Suprapubic skin (tissue), 4 donors: ENCODE measurements at regions not wholly inside any gene's neighbourhood (a gene's known extent, or its start where the extent isn't known, plus 50 kb on each side); places are given as distances from the start of the nearest gene placed in this dataset.

ENCODE experiments used
- EP300 ChIP-seq: sonication (generic); formaldehyde crosslinking; IDR thresholded peaks from one replicate; pipeline ENCODE4 v1.6.1; 2017; ENCODE audit warnings: antibody characterized with exemption
- POLR2A ChIP-seq, 2 donors: fragments of 450-650 bp; IDR thresholded peaks; one replicate each; pipeline ENCODE4 v1.6.1; 2017; ENCODE audit warnings: antibody characterized with exemption in 2 of 2, mild to moderate bottlenecking in 2 of 2, moderate library complexity in 2 of 2
- POLR2AphosphoS5 ChIP-seq, 3 donors: sonication (generic); formaldehyde crosslinking; IDR thresholded peaks; one replicate each; pipeline ENCODE4 v1.6.1; 2017; ENCODE audit warnings: antibody characterized with exemption in 3 of 3
- TF ChIP-seq, protein P1 (sequence below), 2 donors: fragments of 200-600 bp in 1 of 2; fragments of 450-650 bp in 1 of 2; sonication (generic) in 1 of 2; IDR thresholded peaks; one replicate each; pipeline ENCODE4 v1.5.1; 2016 to 2019; ENCODE audit warnings: antibody characterized with exemption in 2 of 2, mild to moderate bottlenecking in 1 of 2, moderate library complexity in 1 of 2

DNA sequence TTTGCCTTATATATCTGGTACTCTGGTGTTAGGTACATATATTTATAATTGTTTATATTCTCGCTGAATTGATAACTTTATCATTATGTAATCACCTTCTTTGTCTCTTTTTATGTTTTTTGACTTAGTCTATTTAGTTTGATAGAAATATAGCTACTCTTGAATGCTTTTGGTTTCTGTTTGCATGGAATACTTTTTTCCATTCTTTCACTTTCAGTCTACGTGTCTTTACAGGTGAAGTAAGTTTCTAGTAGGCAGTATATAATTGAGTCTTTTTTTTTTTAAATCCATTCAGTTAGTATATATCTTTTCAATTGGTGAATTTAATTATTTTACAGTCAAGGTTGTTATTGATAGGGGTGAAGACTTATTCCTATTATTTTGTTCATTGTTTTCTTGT lies 131.7 kb downstream of the PSAT1 start:
- TF ChIP-seq POLR2A (IDR thresholded peaks at IDR 0.05) (no peak), EP300 (no peak), POLR2AphosphoS5 (IDR thresholded peaks at IDR 0.05) (no peak)
- TF ChIP-seq, protein P1, sequence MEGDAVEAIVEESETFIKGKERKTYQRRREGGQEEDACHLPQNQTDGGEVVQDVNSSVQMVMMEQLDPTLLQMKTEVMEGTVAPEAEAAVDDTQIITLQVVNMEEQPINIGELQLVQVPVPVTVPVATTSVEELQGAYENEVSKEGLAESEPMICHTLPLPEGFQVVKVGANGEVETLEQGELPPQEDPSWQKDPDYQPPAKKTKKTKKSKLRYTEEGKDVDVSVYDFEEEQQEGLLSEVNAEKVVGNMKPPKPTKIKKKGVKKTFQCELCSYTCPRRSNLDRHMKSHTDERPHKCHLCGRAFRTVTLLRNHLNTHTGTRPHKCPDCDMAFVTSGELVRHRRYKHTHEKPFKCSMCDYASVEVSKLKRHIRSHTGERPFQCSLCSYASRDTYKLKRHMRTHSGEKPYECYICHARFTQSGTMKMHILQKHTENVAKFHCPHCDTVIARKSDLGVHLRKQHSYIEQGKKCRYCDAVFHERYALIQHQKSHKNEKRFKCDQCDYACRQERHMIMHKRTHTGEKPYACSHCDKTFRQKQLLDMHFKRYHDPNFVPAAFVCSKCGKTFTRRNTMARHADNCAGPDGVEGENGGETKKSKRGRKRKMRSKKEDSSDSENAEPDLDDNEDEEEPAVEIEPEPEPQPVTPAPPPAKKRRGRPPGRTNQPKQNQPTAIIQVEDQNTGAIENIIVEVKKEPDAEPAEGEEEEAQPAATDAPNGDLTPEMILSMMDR (IDR thresholded peaks at IDR 0.05) = no peak
